Left ventricle myocardium inferior (tissue), 1 donor: ENCODE measurements at regions not wholly inside any gene's neighbourhood (a gene's known extent, or its start where the extent isn't known, plus 50 kb on each side); places are given as distances from the start of the nearest gene placed in this dataset.

Source experiments
- DNase-seq: peaks from one replicate; pipeline ENCODE4 v3.0.0-alpha.2; 2020
- H3K27ac ChIP-seq: fragments of 200-600 bp; replicated peaks from 2 replicates; pipeline ENCODE4 v1.8.0; 2021
- H3K27me3 ChIP-seq: fragments of 200-600 bp; 2 replicates; pipeline ENCODE4 v1.8.0; 2021; ENCODE audit warnings: low read depth
- H3K36me3 ChIP-seq: fragments of 200-600 bp; 2 replicates; pipeline ENCODE4 v1.8.0; 2021
- H3K4me1 ChIP-seq: fragments of 200-600 bp; 2 replicates; pipeline ENCODE4 v1.8.0; 2021
- H3K4me3 ChIP-seq: fragments of 200-600 bp; 2 replicates; pipeline ENCODE4 v1.8.0; 2021; ENCODE audit warnings: mild to moderate bottlenecking, moderate library complexity
- H3K9me3 ChIP-seq: fragments of 200-600 bp; replicated peaks from 2 replicates; pipeline ENCODE4 v1.8.0; 2021
- CTCF ChIP-seq: fragments of 200-600 bp; IDR thresholded peaks from 2 replicates; pipeline ENCODE4 v1.8.0; 2021; ENCODE audit warnings: antibody characterized with exemption, mild to moderate bottlenecking, borderline replicate concordance
- intact Hi-C: fragments of 100-400 bp; cut with micrococcal nuclease; formaldehyde crosslinking; loops from one replicate; pipeline ENCODE4 v1.11.0; 2022
- donor health status: DM: no; HTN: yes; CAD: no; lungs with severe emphysema.

GRCh38 chr22:46065691-46066454 lies 84.5 kb upstream of the PPARA start:
- no peaks in the 10 kb centered on the region for H3K27me3 ChIP-seq
- peaks cover 92% of the 10 kb centered on the region for H3K4me1 ChIP-seq
- TF ChIP-seq CTCF = no peak
- intact Hi-C loops = no loop called here
- no peak for DNase-seq
- peak overlapping the region; percentile 89 for H3K4me3 ChIP-seq
- H3K36me3 ChIP-seq = no peaks in the 10 kb centered on the region
- H3K27ac ChIP-seq = peak overlapping the region; percentile 100
- no peaks in the 10 kb centered on the region for H3K9me3 ChIP-seq

GRCh38 chr22:46066691-46067090 lies 83.6 kb upstream of the PPARA start:
- Histone ChIP-seq H3K4me3 (peak overlapping the region; percentile 89), H3K9me3 (no peaks in the 10 kb centered on the region), H3K4me1 (peaks cover 89% of the 10 kb centered on the region), H3K36me3 (no peaks in the 10 kb centered on the region), H3K27me3 (no peaks in the 10 kb centered on the region), H3K27ac (peak overlapping the region; percentile 100)
- intact Hi-C loops = no loop called here
- peak; percentile 11 for DNase-seq
- no peak for TF ChIP-seq CTCF

- peaks cover 86% of the 10 kb centered on the region for H3K4me1 ChIP-seq
- H3K36me3 ChIP-seq = no peaks in the 10 kb centered on the region
- intact Hi-C loops = no loop called here
- H3K27me3 ChIP-seq = no peaks in the 10 kb centered on the region
- peak overlapping the region; percentile 89 for H3K4me3 ChIP-seq
- peak overlapping the region; percentile 100 for H3K27ac ChIP-seq
- peak; percentile 15 for DNase-seq
- no peak for TF ChIP-seq CTCF
- H3K9me3 ChIP-seq = no peaks in the 10 kb centered on the region
These were observed 82.9 kb upstream of the PPARA start for GRCh38 chr22:46067159-46068111.

GRCh38 chr22:46068181-46068592 lies 82.1 kb upstream of the PPARA start:
- TF ChIP-seq CTCF = no peak

GRCh38 chr22:46068593-46069491 lies 81.5 kb upstream of the PPARA start:
- Histone ChIP-seq H3K27ac (peak overlapping the region; percentile 100), H3K9me3 (no peaks in the 10 kb centered on the region), H3K27me3 (no peaks in the 10 kb centered on the region), H3K36me3 (peaks cover 3% of the 10 kb centered on the region), H3K4me1 (peaks cover 86% of the 10 kb centered on the region), H3K4me3 (peak overlapping the region; percentile 89)
- no peak for TF ChIP-seq CTCF
- DNase-seq = peak; percentile 27
- intact Hi-C loops = no loop called here

More at GRCh38 chr22:46068181-46068592, 82.1 kb upstream of the PPARA start:
- Histone ChIP-seq H3K9me3 (no peaks in the 10 kb centered on the region), H3K36me3 (no peaks in the 10 kb centered on the region), H3K4me1 (peaks cover 86% of the 10 kb centered on the region), H3K27me3 (no peaks in the 10 kb centered on the region), H3K27ac (peak overlapping the region; percentile 100), H3K4me3 (peak overlapping the region; percentile 89)
- DNase-seq = no peak
- intact Hi-C loops = no loop called here
